Smooth muscle cell (in vitro differentiated cells): ENCODE measurements at regions not wholly inside any gene's neighbourhood (a gene's known extent, or its start where the extent isn't known, plus 50 kb on each side); places are given as distances from the start of the nearest gene placed in this dataset.

Source experiments
- DNase-seq: peaks from one replicate; lab custom pipeline; 2025; ENCODE audit not compliant: unreplicated experiment; lab: John Stamatoyannopoulos, UW
- H2AFZ ChIP-seq: fragments of 200-600 bp; sonication (generic); 2 replicates; pipeline ENCODE4 v1.6.0; 2016; ENCODE audit warnings: antibody characterized with exemption, low read depth, mild to moderate bottlenecking
- H3F3A ChIP-seq: fragments of 200-600 bp; sonication (generic); 2 replicates; pipeline ENCODE4 v1.6.0; 2017; ENCODE audit warnings: antibody characterized with exemption, low read depth
- H3K27ac ChIP-seq: fragments of 200-600 bp; sonication (generic); 2 replicates; pipeline ENCODE4 v1.5.1; 2016; ENCODE audit warnings: low read depth, mild to moderate bottlenecking
- H3K27me3 ChIP-seq: fragments of 200-600 bp; sonication (generic); 2 replicates; pipeline ENCODE4 v1.6.1; 2016; ENCODE audit warnings: low read depth, mild to moderate bottlenecking
- H3K36me3 ChIP-seq: fragments of 200-600 bp; sonication (generic); 2 replicates; pipeline ENCODE4 v1.5.1; 2016; ENCODE audit warnings: low read depth
- H3K4me1 ChIP-seq: fragments of 200-600 bp; sonication (generic); 2 replicates; pipeline ENCODE4 v1.5.1; 2016; ENCODE audit warnings: low read depth
- H3K4me2 ChIP-seq: fragments of 200-600 bp; sonication (generic); 2 replicates; pipeline ENCODE4 v1.6.0; 2016; ENCODE audit warnings: mild to moderate bottlenecking
- H3K4me3 ChIP-seq: fragments of 200-600 bp; sonication (generic); 2 replicates; pipeline ENCODE4 v1.5.1; 2016; ENCODE audit warnings: mild to moderate bottlenecking
- H3K79me2 ChIP-seq: fragments of 200-600 bp; sonication (generic); 2 replicates; pipeline ENCODE4 v1.6.0; 2016; ENCODE audit warnings: low read depth, mild to moderate bottlenecking
- H3K9ac ChIP-seq: fragments of 200-600 bp; sonication (generic); 2 replicates; pipeline ENCODE4 v1.6.0; 2016; ENCODE audit warnings: low read depth
- H3K9me3 ChIP-seq: fragments of 200-600 bp; sonication (generic); replicated peaks from 2 replicates; pipeline ENCODE4 v1.5.1; 2016; ENCODE audit warnings: low read depth
- H4K20me1 ChIP-seq: fragments of 200-600 bp; sonication (generic); 2 replicates; pipeline ENCODE4 v1.6.0; 2016; ENCODE audit warnings: low read depth
- WGBS: methylation state at CpG from one replicate; pipeline ENCODE4 v1.1.7; 2016; ENCODE audit warnings: low lambda C conversion rate; 5-methylcytosine and 5-hydroxymethylcytosine counted together
- TF ChIP-seq, protein P1 (sequence below): fragments of 200-600 bp; sonication (generic); IDR thresholded peaks from 2 replicates; pipeline ENCODE4 v1.5.1; 2017; ENCODE audit warnings: borderline replicate concordance, mild to moderate bottlenecking, antibody characterized with exemption; ENCODE audit not compliant: insufficient read depth, poor library complexity, severe bottlenecking

DNA sequence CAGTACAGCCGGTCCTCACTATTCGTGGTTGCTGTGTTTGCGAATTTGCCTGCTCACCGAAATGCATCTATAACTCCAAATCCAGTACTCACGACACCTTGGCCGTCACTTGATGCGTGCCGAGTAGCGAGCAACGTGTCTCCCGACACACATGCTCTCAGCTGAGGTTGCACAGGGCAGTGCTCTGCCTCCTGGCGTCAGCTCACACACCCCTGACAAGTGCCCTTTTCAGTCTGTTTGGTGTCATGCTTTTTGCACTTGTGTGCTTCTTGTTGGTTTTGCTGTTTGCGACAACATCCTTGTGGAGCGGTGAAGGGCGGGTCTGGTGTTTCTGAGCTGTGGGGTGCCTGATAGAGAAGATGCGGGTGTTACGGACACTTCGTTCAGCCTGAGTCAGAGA lies 110.4 kb upstream of the RFLNA start:
- no peak overlapping the region for H3K4me3 ChIP-seq
- no peak overlapping the region for H3K9ac ChIP-seq
- no peaks in the 10 kb centered on the region for H3K36me3 ChIP-seq
- peaks cover 32% of the 10 kb centered on the region for H3K4me1 ChIP-seq
- DNase-seq, result no peak
- no peaks in the 10 kb centered on the region for H3K27me3 ChIP-seq
- no peak overlapping the region for H3K4me2 ChIP-seq
- WGBS, result 94% methylated on average over 18 of the region's 18 CpGs
- TF ChIP-seq, protein P1, sequence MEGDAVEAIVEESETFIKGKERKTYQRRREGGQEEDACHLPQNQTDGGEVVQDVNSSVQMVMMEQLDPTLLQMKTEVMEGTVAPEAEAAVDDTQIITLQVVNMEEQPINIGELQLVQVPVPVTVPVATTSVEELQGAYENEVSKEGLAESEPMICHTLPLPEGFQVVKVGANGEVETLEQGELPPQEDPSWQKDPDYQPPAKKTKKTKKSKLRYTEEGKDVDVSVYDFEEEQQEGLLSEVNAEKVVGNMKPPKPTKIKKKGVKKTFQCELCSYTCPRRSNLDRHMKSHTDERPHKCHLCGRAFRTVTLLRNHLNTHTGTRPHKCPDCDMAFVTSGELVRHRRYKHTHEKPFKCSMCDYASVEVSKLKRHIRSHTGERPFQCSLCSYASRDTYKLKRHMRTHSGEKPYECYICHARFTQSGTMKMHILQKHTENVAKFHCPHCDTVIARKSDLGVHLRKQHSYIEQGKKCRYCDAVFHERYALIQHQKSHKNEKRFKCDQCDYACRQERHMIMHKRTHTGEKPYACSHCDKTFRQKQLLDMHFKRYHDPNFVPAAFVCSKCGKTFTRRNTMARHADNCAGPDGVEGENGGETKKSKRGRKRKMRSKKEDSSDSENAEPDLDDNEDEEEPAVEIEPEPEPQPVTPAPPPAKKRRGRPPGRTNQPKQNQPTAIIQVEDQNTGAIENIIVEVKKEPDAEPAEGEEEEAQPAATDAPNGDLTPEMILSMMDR, result no peak
- no peak overlapping the region for H2AFZ ChIP-seq
- H4K20me1 ChIP-seq, result no peaks in the 10 kb centered on the region
- no peaks in the 10 kb centered on the region for H3F3A ChIP-seq
- H3K79me2 ChIP-seq, result no peaks in the 10 kb centered on the region
- no peak overlapping the region for H3K27ac ChIP-seq
- no peaks in the 10 kb centered on the region for H3K9me3 ChIP-seq

DNA sequence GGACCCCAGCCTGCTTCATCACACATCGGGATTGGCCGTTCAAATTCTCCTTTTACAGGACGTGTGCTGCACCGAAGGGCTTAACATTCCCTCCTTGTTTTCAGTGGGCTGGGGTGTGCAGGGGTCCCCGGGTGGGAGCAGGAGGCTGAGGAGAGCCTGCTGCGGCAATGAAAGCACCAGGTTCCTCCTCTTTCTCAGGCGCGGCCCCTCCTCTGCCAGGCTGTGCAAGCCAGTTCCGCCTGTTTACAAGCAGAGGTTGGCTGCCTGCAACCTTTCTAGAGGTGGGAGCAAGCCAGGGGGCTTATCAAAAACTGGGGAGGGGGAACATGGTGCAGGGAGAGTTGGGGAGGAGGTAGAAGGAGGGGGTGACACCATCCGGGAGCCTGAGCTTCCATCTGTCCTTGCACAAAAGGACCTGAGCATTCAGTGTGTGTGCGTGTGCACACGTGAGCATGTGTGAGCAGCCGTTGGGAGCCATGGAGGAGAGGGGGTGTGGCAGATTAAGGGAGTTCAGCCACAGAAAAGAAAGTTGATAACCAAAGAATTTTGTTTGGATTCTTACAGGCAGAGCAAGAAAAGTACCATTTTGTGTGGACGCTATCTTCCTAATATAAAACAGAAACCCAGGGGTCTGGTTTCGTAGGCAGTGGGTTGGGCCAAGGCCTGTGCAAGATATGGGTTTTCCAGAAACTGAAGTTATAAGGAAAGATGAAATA lies 108.8 kb upstream of the RFLNA start:
- Histone ChIP-seq H3K9ac (no peak overlapping the region), H3K4me1 (peaks cover 32% of the 10 kb centered on the region), H4K20me1 (no peaks in the 10 kb centered on the region), H3K27me3 (no peaks in the 10 kb centered on the region), H3K27ac (peak overlapping the region; percentile 28), H3K4me3 (no peak overlapping the region), H3K4me2 (peak overlapping the region; percentile 66), H3K79me2 (no peaks in the 10 kb centered on the region), H2AFZ (peak overlapping the region; percentile 57), H3K9me3 (no peaks in the 10 kb centered on the region), H3K36me3 (no peaks in the 10 kb centered on the region), H3F3A (no peaks in the 10 kb centered on the region)
- no peak for DNase-seq
- TF ChIP-seq, protein P1, result no peak
- 40% methylated on average over 14 of the region's 15 CpGs for WGBS

DNA sequence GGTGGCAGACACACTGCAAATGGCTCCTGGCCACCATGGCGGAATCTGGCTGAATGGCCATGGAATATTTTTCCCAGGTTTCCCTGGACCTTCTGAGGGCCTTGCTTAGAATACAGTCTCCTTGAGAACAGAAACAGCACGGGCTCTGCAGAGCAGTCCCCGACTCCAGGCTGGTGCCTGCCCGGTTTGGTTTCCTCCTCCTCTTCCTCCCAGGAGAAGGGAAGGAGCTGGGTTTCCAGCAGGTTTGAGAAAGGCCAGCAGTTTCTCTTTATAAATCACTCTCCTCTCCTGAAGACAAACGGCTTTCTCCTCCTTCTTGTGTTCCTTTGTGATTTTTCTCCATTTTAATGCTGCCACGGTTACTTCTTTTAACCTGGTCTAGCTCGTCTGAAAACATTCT lies 106.8 kb upstream of the RFLNA start:
- H3K79me2 ChIP-seq, result no peaks in the 10 kb centered on the region
- no peaks in the 10 kb centered on the region for H4K20me1 ChIP-seq
- H3K4me2 ChIP-seq, result peak overlapping the region; percentile 2
- H3K9me3 ChIP-seq, result no peaks in the 10 kb centered on the region
- H3K4me3 ChIP-seq, result no peak overlapping the region
- WGBS, result 65% methylated on average over 7 of the region's 7 CpGs
- H2AFZ ChIP-seq, result no peak overlapping the region
- H3K4me1 ChIP-seq, result peaks cover 25% of the 10 kb centered on the region
- no peak for DNase-seq
- no peaks in the 10 kb centered on the region for H3F3A ChIP-seq
- no peak overlapping the region for H3K27ac ChIP-seq
- TF ChIP-seq, protein P1, result no peak
- no peaks in the 10 kb centered on the region for H3K27me3 ChIP-seq
- H3K9ac ChIP-seq, result no peak overlapping the region
- H3K36me3 ChIP-seq, result no peaks in the 10 kb centered on the region
